ENCODE measurements at regions not wholly inside any gene's neighbourhood (a gene's known extent, or its start where the extent isn't known, plus 50 kb on each side); places are given as distances from the start of the nearest gene placed in this dataset.

DNA sequence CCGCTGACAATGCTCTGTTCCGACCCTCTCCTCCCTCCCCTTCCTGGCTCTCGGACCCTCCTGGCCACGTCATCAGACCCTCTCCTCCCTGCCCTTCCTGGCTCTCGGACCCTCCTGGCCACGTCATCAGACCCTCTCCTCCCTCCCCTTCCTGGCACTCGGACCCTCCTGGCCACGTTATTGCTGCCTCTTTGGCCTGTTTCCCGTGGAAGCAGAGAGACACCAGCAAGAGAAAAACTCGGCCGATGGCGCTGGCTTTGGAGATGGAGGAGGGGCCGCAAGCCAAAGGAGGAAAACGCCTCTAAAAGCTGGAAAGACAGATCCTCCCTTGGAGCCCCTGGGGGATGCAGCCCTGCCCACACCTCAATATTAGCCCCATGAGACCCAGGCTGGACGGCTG lies 463.3 kb downstream of the BRD1 start:
- H3K27me3 ChIP-seq: peaks cover 0 to 21% (median 2%) of the 10 kb centered on the region in 9 donors
- WGBS, 4 donors: 72 to 87% (median 74%) methylated on average over 14 to 15 of the region's 15 CpGs
- H3K4me3 ChIP-seq: no peak overlapping the region
- ATAC-seq (no peak), DNase-seq (no peak)
- intact Hi-C loops (cut with DNase I): no loop called here
- H3K9me3 ChIP-seq: no peaks in the 10 kb centered on the region
- H3K27ac ChIP-seq: no peak overlapping the region
- H3K36me3 ChIP-seq: no peaks in the 10 kb centered on the region
- H3K4me1 ChIP-seq: no peaks in the 10 kb centered on the region
- TF ChIP-seq POLR2A (IDR thresholded peaks at IDR 0.05): no peak
- TF ChIP-seq, protein P1, sequence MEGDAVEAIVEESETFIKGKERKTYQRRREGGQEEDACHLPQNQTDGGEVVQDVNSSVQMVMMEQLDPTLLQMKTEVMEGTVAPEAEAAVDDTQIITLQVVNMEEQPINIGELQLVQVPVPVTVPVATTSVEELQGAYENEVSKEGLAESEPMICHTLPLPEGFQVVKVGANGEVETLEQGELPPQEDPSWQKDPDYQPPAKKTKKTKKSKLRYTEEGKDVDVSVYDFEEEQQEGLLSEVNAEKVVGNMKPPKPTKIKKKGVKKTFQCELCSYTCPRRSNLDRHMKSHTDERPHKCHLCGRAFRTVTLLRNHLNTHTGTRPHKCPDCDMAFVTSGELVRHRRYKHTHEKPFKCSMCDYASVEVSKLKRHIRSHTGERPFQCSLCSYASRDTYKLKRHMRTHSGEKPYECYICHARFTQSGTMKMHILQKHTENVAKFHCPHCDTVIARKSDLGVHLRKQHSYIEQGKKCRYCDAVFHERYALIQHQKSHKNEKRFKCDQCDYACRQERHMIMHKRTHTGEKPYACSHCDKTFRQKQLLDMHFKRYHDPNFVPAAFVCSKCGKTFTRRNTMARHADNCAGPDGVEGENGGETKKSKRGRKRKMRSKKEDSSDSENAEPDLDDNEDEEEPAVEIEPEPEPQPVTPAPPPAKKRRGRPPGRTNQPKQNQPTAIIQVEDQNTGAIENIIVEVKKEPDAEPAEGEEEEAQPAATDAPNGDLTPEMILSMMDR (IDR thresholded peaks at IDR 0.05): no peak

DNA sequence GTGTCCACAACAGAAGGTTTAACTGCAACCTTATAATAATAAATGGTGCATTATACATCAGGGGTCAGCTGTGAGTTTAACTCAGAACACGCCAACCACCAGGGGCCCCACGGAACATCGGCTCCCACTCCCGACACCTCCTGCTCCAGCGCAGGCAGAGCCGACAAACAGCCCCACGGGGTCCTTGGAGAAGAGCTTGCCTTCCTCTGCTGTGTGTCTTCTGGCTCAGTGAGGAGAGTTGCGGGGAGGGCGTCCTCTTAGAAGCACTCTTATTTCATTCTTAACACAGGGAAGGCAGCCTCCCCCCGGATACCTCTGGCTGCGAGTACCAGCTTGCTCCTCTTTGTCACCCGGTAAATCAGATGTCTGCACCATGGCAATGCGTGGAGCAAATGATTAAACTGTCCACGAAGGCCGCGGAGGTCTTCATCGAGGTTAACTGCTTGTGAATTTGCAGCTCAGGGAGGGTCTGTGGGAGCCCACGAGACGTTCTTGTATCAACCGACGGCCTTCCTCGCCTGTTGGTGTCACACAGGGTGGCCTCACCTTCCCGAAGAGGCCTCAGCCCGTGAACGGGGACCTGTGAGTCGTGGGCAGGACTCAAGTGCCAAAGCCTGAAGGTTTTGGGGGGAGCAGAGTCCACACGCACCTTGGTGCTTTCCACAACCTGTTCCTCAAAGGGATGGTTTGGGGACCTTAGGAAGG lies 464.0 kb downstream of the BRD1 start:
- no peak for TF ChIP-seq POLR2A (IDR thresholded peaks at IDR 0.05)
- TF ChIP-seq, protein P1 (IDR thresholded peaks at IDR 0.05): no peak
- no peaks in the 10 kb centered on the region for H3K36me3 ChIP-seq
- peaks cover 0 to 13% (median 0%) of the 10 kb centered on the region in 9 donors for H3K27me3 ChIP-seq
- WGBS, 4 donors: 89 to 97% (median 90%) methylated on average over 24 to 27 of the region's 27 CpGs
- H3K27ac ChIP-seq: no peak overlapping the region
- ATAC-seq: no peak
- H3K4me1 ChIP-seq: no peaks in the 10 kb centered on the region
- intact Hi-C loops (cut with DNase I): no loop called here
- H3K4me3 ChIP-seq: no peak overlapping the region
- DNase-seq: no peak
- no peaks in the 10 kb centered on the region for H3K9me3 ChIP-seq

DNA sequence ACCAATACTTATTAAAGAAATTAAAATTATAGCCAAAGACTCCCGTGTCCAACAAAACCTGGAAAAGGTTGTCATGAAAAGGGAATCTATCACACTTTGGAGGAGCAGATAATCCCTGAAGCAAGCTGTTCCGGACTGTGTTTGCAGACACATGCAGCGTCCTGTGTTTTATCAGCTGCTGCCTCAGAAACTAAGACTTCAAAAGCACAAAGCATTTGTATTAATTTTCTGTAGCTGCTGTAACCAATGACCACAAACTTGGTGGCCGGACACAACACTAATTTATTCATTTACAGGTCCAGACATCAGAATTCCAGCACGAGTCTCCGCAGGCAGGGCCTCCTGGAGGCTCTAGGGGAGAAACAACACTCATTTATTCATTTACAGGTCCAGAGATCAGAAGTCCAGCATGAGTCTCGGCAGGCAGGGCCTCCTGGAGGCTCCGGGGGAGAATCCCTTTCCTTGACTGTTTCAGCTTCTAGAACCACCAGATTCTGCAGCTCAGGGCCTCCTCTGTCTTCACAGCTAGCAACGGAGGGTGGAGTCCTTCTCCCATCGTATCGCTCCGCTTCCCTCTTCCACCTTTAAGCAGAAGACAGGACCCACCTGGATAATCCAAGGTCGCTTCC lies 465.3 kb downstream of the BRD1 start:
- no peaks in the 10 kb centered on the region for H3K9me3 ChIP-seq
- no peak overlapping the region for H3K4me3 ChIP-seq
- H3K27me3 ChIP-seq: peaks cover 0 to 11% (median 0%) of the 10 kb centered on the region in 9 donors
- no peaks in the 10 kb centered on the region for H3K36me3 ChIP-seq
- TF ChIP-seq, protein P1 (IDR thresholded peaks at IDR 0.05): no peak
- no peak for TF ChIP-seq POLR2A (IDR thresholded peaks at IDR 0.05)
- H3K27ac ChIP-seq: no peak overlapping the region
- no peak for ATAC-seq
- DNase-seq: no peak
- no peaks in the 10 kb centered on the region for H3K4me1 ChIP-seq
- intact Hi-C loops (cut with DNase I): no loop called here
- 56 to 62% (median 59%) methylated on average over 13 of the region's 13 CpGs for WGBS, 4 donors

DNA sequence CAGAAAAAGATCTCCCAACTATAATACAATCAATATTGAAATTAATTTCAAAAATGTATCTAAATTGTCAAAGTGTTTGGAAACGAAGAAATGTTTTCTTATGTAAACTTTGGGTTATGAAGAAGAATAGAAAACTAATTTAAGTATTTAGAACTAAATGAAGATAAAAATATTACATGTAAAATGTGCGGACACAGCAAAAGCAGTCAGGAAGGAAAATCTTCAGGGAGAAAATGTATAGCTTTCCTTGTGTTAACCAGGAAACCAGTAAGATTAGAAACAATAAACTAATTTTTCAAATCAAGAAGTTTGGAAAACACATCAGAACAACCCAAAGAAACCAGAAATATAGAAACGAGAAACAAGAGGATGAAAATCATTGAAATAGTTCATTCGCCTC lies 466.5 kb downstream of the BRD1 start:
- Histone ChIP-seq H3K27ac (no peak overlapping the region), H3K4me3 (no peak overlapping the region), H3K9me3 (no peaks in the 10 kb centered on the region), H3K27me3 (peaks cover 0 to 18% (median 0%) of the 10 kb centered on the region in 9 donors), H3K4me1 (no peaks in the 10 kb centered on the region), H3K36me3 (no peaks in the 10 kb centered on the region)
- WGBS, 4 donors: 47 to 56% (median 51%) methylated on average over 4 of the region's 4 CpGs
- intact Hi-C loops (cut with DNase I): no loop called here
- DNase-seq: no peak
- ATAC-seq: no peak
- TF ChIP-seq, protein P1 (IDR thresholded peaks at IDR 0.05): no peak
- TF ChIP-seq POLR2A (IDR thresholded peaks at IDR 0.05): no peak

Data from heart left ventricle (tissue), 16 donors.